ENCODE measurements at regions not wholly inside any gene's neighbourhood (a gene's known extent, or its start where the extent isn't known, plus 50 kb on each side); places are given as distances from the start of the nearest gene placed in this dataset.

- Histone ChIP-seq H3K9me3 (no peaks in the 10 kb centered on the region), H3K4me3 (no peak overlapping the region), H3K27ac (no peak overlapping the region), H3K27me3 (ENCODE audit: insufficient read depth in 3 of 3, low read length in 2 of 3) (no peaks in the 10 kb centered on the region), H3K4me1 (no peaks in the 10 kb centered on the region), H3K36me3 (ENCODE audit: insufficient read depth in 1 of 2, low read depth in 1 of 2) (no peaks in the 10 kb centered on the region)
- TF ChIP-seq CTCF (IDR thresholded peaks at IDR 0.05), result no peak
- intact Hi-C loops (cut with DNase I), result no loop called here
- no peak for DNase-seq
- WGBS, 3 donors, result 89 to 90% (median 90%) methylated on average over 8 of the region's 8 CpGs
- no peak for ATAC-seq
Measured at GRCh38 chr3:177842743-177843734, 645.8 kb upstream of the TBL1XR1 start.

GRCh38 chr3:177852001-177852807 lies 654.9 kb upstream of the TBL1XR1 start:
- H3K36me3 ChIP-seq (ENCODE audit: insufficient read depth in 1 of 2, low read depth in 1 of 2), result no peaks in the 10 kb centered on the region
- no peak for DNase-seq
- no peak for ATAC-seq
- H3K27ac ChIP-seq, result no peak overlapping the region
- H3K4me3 ChIP-seq, result no peak overlapping the region
- no peaks in the 10 kb centered on the region for H3K27me3 ChIP-seq (ENCODE audit: insufficient read depth in 3 of 3, low read length in 2 of 3)
- H3K9me3 ChIP-seq, result no peaks in the 10 kb centered on the region
- H3K4me1 ChIP-seq, result no peaks in the 10 kb centered on the region
- TF ChIP-seq CTCF (IDR thresholded peaks at IDR 0.05), result no peak
- intact Hi-C loops (cut with DNase I), result no loop called here
- WGBS, 3 donors, result 61 to 70% (median 64%) methylated on average over 3 of the region's 3 CpGs

GRCh38 chr3:177855021-177855420 lies 657.7 kb upstream of the TBL1XR1 start:
- no peak for TF ChIP-seq CTCF (IDR thresholded peaks at IDR 0.05)
- Histone ChIP-seq H3K9me3 (no peaks in the 10 kb centered on the region), H3K27ac (no peak overlapping the region), H3K27me3 (ENCODE audit: insufficient read depth in 3 of 3, low read length in 2 of 3) (no peaks in the 10 kb centered on the region), H3K4me3 (no peak overlapping the region), H3K36me3 (ENCODE audit: insufficient read depth in 1 of 2, low read depth in 1 of 2) (no peaks in the 10 kb centered on the region), H3K4me1 (no peaks in the 10 kb centered on the region)
- DNase-seq (no peak), ATAC-seq (no peak)
- intact Hi-C loops (cut with DNase I), result no loop called here
- WGBS, 3 donors, result 81 to 92% (median 85%) methylated on average over 2 of the region's 2 CpGs

- Histone ChIP-seq H3K4me1 (no peaks in the 10 kb centered on the region), H3K9me3 (peaks cover 10% of the 10 kb centered on the region), H3K4me3 (no peak overlapping the region), H3K27me3 (ENCODE audit: insufficient read depth in 3 of 3, low read length in 2 of 3) (no peaks in the 10 kb centered on the region), H3K27ac (no peak overlapping the region), H3K36me3 (ENCODE audit: insufficient read depth in 1 of 2, low read depth in 1 of 2) (no peaks in the 10 kb centered on the region)
- DNase-seq (no peak), ATAC-seq (no peak)
- intact Hi-C loops (cut with DNase I), result no loop called here
- no peak for TF ChIP-seq CTCF (IDR thresholded peaks at IDR 0.05)
- WGBS, 3 donors, result 69 to 73% (median 70%) methylated on average over 8 of the region's 8 CpGs
Measured at GRCh38 chr3:177860184-177860583, 662.9 kb upstream of the TBL1XR1 start.
